ENCODE measurements at regions not wholly inside any gene's neighbourhood (a gene's known extent, or its start where the extent isn't known, plus 50 kb on each side); places are given as distances from the start of the nearest gene placed in this dataset.

DNA sequence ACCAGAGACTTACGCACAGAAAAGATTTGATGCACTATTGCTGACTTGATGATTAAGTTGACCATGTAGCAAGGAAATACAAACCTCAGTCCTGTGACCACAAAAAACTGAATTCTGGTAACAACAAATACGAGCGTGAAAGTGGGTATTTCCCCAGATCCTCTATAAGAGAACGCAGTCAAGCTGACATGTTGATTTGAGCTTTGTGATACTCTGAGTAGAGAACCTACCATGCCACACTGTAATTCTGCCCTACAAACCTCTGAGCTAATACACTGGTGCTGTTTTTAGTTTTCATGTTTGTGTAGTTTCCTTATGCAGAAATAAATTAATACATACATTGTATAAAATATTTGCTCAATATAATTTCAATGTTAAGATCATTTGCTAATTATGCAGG lies 565.6 kb upstream of the EPHA5 start:
- Histone ChIP-seq H3K36me3 (ENCODE audit: control insufficient read depth, insufficient read depth, low read length) (no peaks in the 10 kb centered on the region), H3K27me3 (ENCODE audit: control insufficient read depth, insufficient read depth, low read length) (no peaks in the 10 kb centered on the region), H3K4me1 (ENCODE audit: control insufficient read depth, insufficient read depth, low read length) (no peaks in the 10 kb centered on the region), H3K9me3 (ENCODE audit: control insufficient read depth, insufficient read depth, low read length) (no peaks in the 10 kb centered on the region), H3K27ac (ENCODE audit: low read depth, low read length) (no peak overlapping the region), H3K4me3 (ENCODE audit: low read depth, low read length) (no peak overlapping the region)
- WGBS (ENCODE audit: insufficient coverage) = 82% methylated on average over 3 of the region's 4 CpGs
- DNase-seq (ENCODE audit: low read depth in 4 of 6, low spot score in 6 of 6) = no peak

DNA sequence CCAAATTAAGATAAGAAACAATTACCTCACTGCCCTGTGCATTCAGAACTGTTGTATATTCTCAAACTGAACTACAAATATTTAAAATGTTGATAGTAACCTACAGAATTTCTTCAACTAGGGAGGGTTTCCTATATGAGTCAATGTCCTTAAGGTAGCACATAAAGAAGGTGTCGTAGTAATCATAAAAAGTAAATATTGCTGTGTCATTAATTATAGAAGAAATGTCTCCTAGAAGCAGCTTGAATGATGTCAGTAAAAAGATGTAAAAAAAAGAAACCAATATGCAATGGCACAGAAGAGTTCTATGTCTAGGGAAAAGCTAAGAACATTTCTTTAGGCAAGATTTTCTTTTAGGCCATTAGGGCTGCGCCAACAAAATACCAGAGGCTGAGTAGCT lies 559.6 kb upstream of the EPHA5 start:
- Histone ChIP-seq H3K9me3 (ENCODE audit: control insufficient read depth, insufficient read depth, low read length) (no peaks in the 10 kb centered on the region), H3K27me3 (ENCODE audit: control insufficient read depth, insufficient read depth, low read length) (no peaks in the 10 kb centered on the region), H3K36me3 (ENCODE audit: control insufficient read depth, insufficient read depth, low read length) (no peaks in the 10 kb centered on the region), H3K4me1 (ENCODE audit: control insufficient read depth, insufficient read depth, low read length) (no peaks in the 10 kb centered on the region), H3K27ac (ENCODE audit: low read depth, low read length) (no peak overlapping the region), H3K4me3 (ENCODE audit: low read depth, low read length) (no peak overlapping the region)
- WGBS (ENCODE audit: insufficient coverage) = 100% methylated on average over 1 of the region's 2 CpGs
- no peak for DNase-seq (ENCODE audit: low read depth in 4 of 6, low spot score in 6 of 6)

DNA sequence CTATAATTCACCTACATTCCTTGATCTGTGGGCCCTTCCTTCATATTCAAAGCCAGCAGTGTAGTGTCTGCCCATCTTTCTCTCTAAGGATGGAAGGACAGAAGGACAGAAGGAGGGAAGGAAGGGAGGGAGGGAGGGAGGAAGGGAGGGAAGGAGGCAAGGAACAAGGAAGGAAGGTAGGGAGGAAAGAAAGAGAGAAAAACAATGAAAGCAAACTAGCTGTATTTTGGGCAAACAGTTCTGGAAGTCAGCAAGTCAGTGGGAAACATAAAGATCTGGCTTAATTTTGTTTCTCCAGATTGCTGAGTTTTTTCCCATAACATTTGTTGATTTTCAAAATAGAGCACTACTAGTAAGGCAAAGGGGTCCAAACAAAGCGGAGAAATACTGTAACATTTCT lies 555.2 kb upstream of the EPHA5 start:
- no peaks in the 10 kb centered on the region for H3K4me1 ChIP-seq (ENCODE audit: control insufficient read depth, insufficient read depth, low read length)
- DNase-seq (ENCODE audit: low read depth in 4 of 6, low spot score in 6 of 6) = peak in 1 of 6 donors; percentile 15
- no CpG with 5 or more reads among the region's 1 CpG for WGBS (ENCODE audit: insufficient coverage)
- no peaks in the 10 kb centered on the region for H3K27me3 ChIP-seq (ENCODE audit: control insufficient read depth, insufficient read depth, low read length)
- no peak overlapping the region for H3K4me3 ChIP-seq (ENCODE audit: low read depth, low read length)
- H3K36me3 ChIP-seq (ENCODE audit: control insufficient read depth, insufficient read depth, low read length) = no peaks in the 10 kb centered on the region
- no peak overlapping the region for H3K27ac ChIP-seq (ENCODE audit: low read depth, low read length)
- no peaks in the 10 kb centered on the region for H3K9me3 ChIP-seq (ENCODE audit: control insufficient read depth, insufficient read depth, low read length)

DNA sequence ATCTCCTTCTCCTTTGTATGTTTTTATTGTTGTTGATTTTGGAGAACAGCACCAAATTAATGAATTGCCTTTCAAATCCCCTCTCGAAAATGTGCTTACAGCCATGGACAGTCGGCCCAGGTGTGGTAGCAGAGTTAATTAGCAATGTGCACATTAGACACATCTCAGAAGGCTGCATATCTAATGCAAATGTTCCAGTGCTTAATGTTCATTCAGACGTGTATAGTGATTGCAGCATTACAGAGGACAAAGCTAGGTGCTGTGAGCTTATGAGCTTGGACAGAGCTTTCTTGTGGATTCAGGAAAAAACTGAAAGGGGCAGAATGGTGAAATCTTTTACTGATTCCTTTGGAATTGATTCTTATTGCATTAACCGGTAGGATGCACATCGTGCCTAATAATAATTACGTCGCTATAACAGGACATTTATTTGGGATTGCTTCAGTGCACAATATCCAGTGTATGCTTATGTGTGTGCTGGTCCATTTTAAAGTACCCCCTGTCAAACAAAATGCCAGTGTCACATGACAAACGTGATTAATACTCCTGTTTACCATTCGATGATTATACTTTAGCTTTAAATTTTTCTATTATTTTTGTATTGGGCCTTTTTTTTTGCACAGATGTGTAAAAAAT lies 552.9 kb upstream of the EPHA5 start:
- WGBS (ENCODE audit: insufficient coverage) = 21% methylated on average over 2 of the region's 9 CpGs
- Histone ChIP-seq H3K9me3 (ENCODE audit: control insufficient read depth, insufficient read depth, low read length) (no peaks in the 10 kb centered on the region), H3K36me3 (ENCODE audit: control insufficient read depth, insufficient read depth, low read length) (no peaks in the 10 kb centered on the region), H3K27ac (ENCODE audit: low read depth, low read length) (no peak overlapping the region), H3K4me1 (ENCODE audit: control insufficient read depth, insufficient read depth, low read length) (no peaks in the 10 kb centered on the region), H3K4me3 (ENCODE audit: low read depth, low read length) (no peak overlapping the region), H3K27me3 (ENCODE audit: control insufficient read depth, insufficient read depth, low read length) (no peaks in the 10 kb centered on the region)
- DNase-seq (ENCODE audit: low read depth in 4 of 6, low spot score in 6 of 6) = peak in 2 of 6 donors; percentile 17 to 74

DNA sequence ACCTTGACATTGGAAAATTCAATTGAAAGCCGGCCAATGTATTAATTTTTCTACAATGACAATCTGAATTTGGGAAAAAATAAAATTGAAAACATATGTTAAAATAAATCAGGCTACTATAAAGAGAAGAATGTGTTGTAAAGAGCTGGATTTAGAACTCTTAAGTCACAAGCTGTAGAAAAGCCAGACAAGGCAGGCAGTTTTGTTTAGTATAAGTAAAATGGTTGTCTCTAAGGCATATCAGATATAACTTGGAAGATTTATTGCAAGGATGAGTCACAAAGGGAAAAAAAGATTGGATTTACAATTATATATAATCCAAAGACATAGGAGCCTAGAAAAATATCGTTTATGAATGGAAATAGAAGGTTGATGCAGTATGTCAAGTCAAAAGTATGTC lies 549.1 kb upstream of the EPHA5 start:
- Histone ChIP-seq H3K27ac (ENCODE audit: low read depth, low read length) (no peak overlapping the region), H3K9me3 (ENCODE audit: control insufficient read depth, insufficient read depth, low read length) (no peaks in the 10 kb centered on the region), H3K4me3 (ENCODE audit: low read depth, low read length) (no peak overlapping the region), H3K27me3 (ENCODE audit: control insufficient read depth, insufficient read depth, low read length) (no peaks in the 10 kb centered on the region), H3K36me3 (ENCODE audit: control insufficient read depth, insufficient read depth, low read length) (no peaks in the 10 kb centered on the region), H3K4me1 (ENCODE audit: control insufficient read depth, insufficient read depth, low read length) (no peaks in the 10 kb centered on the region)
- no CpG with 5 or more reads among the region's 2 CpGs for WGBS (ENCODE audit: insufficient coverage)
- peak in 1 of 6 donors; percentile 43 for DNase-seq (ENCODE audit: low read depth in 4 of 6, low spot score in 6 of 6)

DNA sequence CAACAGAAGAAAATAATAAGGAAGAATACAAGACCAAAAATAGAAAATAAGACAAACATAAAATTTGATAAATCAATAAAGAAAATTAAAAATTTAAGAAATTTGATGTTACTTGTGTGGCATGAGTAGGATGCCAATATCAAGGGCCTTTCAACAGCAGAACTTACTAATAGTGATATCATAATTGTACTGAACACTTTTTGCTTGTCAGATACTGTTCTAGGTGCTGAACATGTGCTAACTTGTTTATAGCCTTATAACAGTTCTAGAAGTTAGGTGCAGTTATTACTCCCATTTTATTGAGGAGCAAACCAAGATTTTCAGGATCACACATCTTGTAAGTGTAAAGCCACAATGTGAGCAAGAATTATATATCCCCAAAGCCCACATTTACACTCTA lies 546.0 kb upstream of the EPHA5 start:
- DNase-seq (ENCODE audit: low read depth in 4 of 6, low spot score in 6 of 6) = no peak
- no peak overlapping the region for H3K4me3 ChIP-seq (ENCODE audit: low read depth, low read length)
- H3K27ac ChIP-seq (ENCODE audit: low read depth, low read length) = no peak overlapping the region
- H3K27me3 ChIP-seq (ENCODE audit: control insufficient read depth, insufficient read depth, low read length) = no peaks in the 10 kb centered on the region
- H3K36me3 ChIP-seq (ENCODE audit: control insufficient read depth, insufficient read depth, low read length) = no peaks in the 10 kb centered on the region
- H3K9me3 ChIP-seq (ENCODE audit: control insufficient read depth, insufficient read depth, low read length) = no peaks in the 10 kb centered on the region
- no peaks in the 10 kb centered on the region for H3K4me1 ChIP-seq (ENCODE audit: control insufficient read depth, insufficient read depth, low read length)

DNA sequence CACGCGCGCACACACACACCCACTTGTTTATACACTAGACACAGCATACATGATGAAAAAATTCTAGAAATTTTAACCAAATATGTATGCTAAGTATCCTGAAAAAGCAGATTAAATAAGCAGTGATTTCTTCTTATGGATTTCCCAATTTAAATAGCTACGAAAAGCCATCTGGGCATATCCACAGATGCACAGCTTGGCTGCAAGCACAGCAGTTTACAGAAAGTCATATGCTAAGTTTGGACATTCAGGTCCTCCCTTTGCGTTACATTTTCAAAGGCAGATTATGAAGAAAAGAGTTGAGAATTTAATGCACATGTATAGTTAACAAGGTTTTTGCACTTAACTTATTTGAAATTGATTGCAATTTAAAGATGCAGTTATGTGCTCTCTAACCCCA lies 542.2 kb upstream of the EPHA5 start:
- Histone ChIP-seq H3K4me1 (ENCODE audit: control insufficient read depth, insufficient read depth, low read length) (no peaks in the 10 kb centered on the region), H3K9me3 (ENCODE audit: control insufficient read depth, insufficient read depth, low read length) (no peaks in the 10 kb centered on the region), H3K4me3 (ENCODE audit: low read depth, low read length) (no peak overlapping the region), H3K36me3 (ENCODE audit: control insufficient read depth, insufficient read depth, low read length) (no peaks in the 10 kb centered on the region), H3K27ac (ENCODE audit: low read depth, low read length) (no peak overlapping the region), H3K27me3 (ENCODE audit: control insufficient read depth, insufficient read depth, low read length) (no peaks in the 10 kb centered on the region)
- WGBS (ENCODE audit: insufficient coverage) = 100% methylated on average over 1 of the region's 5 CpGs
- DNase-seq (ENCODE audit: low read depth in 4 of 6, low spot score in 6 of 6) = peak in 2 of 6 donors; percentile 31 to 79

DNA sequence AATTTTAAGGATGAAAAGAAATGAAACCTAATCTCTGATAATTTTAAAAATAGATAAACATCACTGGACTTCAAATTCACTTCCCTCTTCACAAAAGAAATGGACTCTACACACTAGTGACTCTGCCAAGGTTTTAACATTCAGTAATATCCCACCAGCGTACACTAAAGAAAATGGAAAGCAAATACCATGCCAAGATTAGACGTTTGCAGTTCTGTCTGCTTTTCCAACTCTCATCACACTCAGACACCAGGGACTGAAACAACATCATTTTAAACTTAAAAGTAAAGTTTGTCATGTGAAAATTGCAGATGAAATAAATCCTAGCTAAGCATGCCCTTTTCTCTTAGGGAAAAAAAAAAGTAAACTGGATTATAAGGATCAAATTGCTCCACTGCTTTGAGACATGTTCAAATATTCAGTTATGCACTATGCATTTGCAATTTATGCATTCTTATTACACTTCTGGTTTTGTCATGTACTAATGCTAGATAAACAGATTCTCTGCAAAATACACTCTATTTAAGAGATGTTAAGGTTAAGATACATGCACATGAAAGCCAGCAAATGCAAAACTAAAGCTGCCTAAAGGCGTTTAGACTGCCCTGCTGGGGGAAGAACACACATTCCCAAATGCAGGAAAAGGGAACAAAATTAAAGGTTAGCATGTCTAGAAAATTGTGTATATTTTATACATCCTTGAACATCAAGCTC lies 534.4 kb upstream of the EPHA5 start:
- H3K36me3 ChIP-seq (ENCODE audit: control insufficient read depth, insufficient read depth, low read length) = no peaks in the 10 kb centered on the region
- no peaks in the 10 kb centered on the region for H3K4me1 ChIP-seq (ENCODE audit: control insufficient read depth, insufficient read depth, low read length)
- 50% methylated on average over 1 of the region's 3 CpGs for WGBS (ENCODE audit: insufficient coverage)
- no peaks in the 10 kb centered on the region for H3K27me3 ChIP-seq (ENCODE audit: control insufficient read depth, insufficient read depth, low read length)
- no peaks in the 10 kb centered on the region for H3K9me3 ChIP-seq (ENCODE audit: control insufficient read depth, insufficient read depth, low read length)
- no peak overlapping the region for H3K27ac ChIP-seq (ENCODE audit: low read depth, low read length)
- no peak overlapping the region for H3K4me3 ChIP-seq (ENCODE audit: low read depth, low read length)
- peak in 2 of 6 donors; percentile 30 to 33 for DNase-seq (ENCODE audit: low read depth in 4 of 6, low spot score in 6 of 6)

DNA sequence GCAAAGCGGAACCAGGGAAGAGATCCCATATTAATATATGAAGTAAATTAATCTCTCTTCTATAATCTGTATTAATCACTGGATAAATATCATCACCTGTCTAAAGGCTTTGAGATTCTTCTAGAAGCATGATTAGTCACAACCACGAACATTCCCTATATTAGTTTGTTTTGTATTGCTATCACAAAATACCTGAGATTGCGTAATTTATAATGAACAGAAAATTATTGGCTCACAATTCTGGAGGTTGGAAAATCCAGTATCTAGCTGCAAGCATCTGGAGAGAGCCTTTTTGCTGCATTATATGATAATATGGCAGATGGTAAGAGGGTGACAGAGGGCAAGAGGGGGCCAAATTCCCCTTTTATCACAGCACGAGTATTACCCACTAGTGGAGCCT lies 532.6 kb upstream of the EPHA5 start:
- no peaks in the 10 kb centered on the region for H3K27me3 ChIP-seq (ENCODE audit: control insufficient read depth, insufficient read depth, low read length)
- no peak for DNase-seq (ENCODE audit: low read depth in 4 of 6, low spot score in 6 of 6)
- H3K4me3 ChIP-seq (ENCODE audit: low read depth, low read length) = no peak overlapping the region
- H3K9me3 ChIP-seq (ENCODE audit: control insufficient read depth, insufficient read depth, low read length) = no peaks in the 10 kb centered on the region
- H3K27ac ChIP-seq (ENCODE audit: low read depth, low read length) = no peak overlapping the region
- no peaks in the 10 kb centered on the region for H3K36me3 ChIP-seq (ENCODE audit: control insufficient read depth, insufficient read depth, low read length)
- H3K4me1 ChIP-seq (ENCODE audit: control insufficient read depth, insufficient read depth, low read length) = no peaks in the 10 kb centered on the region
- 83% methylated on average over 1 of the region's 4 CpGs for WGBS (ENCODE audit: insufficient coverage)

DNA sequence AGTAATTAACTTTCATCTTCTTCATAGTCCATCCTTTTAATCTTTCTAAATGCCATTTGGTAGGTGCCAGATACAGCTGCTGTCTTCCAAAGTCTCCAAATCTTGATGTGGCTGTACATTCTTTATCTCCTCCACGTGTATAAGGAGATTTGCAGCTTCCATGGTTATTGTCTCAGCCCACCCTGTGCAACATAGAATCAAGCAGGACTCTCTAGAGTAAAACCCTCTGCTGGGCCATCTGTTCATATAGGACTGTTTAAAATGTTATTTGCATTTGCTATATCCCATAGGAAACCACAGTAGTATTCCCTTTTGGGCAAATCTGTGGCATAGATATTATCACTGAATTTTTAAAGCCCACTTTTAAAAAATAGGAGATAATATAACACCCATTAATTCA lies 527.2 kb upstream of the EPHA5 start:
- Histone ChIP-seq H3K27me3 (ENCODE audit: control insufficient read depth, insufficient read depth, low read length) (no peaks in the 10 kb centered on the region), H3K9me3 (ENCODE audit: control insufficient read depth, insufficient read depth, low read length) (no peaks in the 10 kb centered on the region), H3K4me1 (ENCODE audit: control insufficient read depth, insufficient read depth, low read length) (no peaks in the 10 kb centered on the region), H3K27ac (ENCODE audit: low read depth, low read length) (no peak overlapping the region), H3K4me3 (ENCODE audit: low read depth, low read length) (no peak overlapping the region), H3K36me3 (ENCODE audit: control insufficient read depth, insufficient read depth, low read length) (no peaks in the 10 kb centered on the region)
- DNase-seq (ENCODE audit: low read depth in 4 of 6, low spot score in 6 of 6) = peak in 1 of 6 donors; percentile 32
- no CpG with 5 or more reads among the region's 1 CpG for WGBS (ENCODE audit: insufficient coverage)

Data from spinal cord (tissue), 9 donors.